HG02798 (cell line): ENCODE measurements at regions not wholly inside any gene's neighbourhood (a gene's known extent, or its start where the extent isn't known, plus 50 kb on each side); places are given as distances from the start of the nearest gene placed in this dataset.

Experiments
- ATAC-seq: cut with Tn5 transposase; IDR thresholded peaks from one replicate; pipeline ENCODE4 v1.9.1; 2021; ENCODE audit warnings: mild to moderate bottlenecking; ENCODE audit not compliant: unreplicated experiment, poor library complexity

- no peak for ATAC-seq
These were observed 181.0 kb upstream of the KCNIP4 start for GRCh38 chr4:22129454-22130029.

GRCh38 chr4:22122062-22122461 is 173.5 kb upstream of the KCNIP4 start:
- no peak for ATAC-seq

DNA sequence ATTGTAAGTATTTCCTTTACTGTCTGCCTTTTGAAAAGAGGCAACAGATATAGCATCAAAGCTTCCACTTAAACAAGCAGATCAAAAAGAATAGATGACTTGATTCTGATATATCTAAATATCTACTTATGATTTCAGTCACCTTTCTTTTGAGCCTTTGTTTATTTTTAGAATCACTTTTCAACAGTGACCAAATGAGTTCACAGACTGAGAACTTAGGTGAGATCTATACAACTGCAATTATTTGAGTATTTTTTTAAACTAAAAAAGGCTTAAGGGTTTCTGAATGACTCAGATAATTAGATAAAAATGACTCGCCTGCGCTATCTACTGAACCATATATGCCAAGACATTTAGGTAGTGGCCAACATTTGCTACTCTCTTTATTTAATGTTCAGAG is 166.7 kb upstream of the KCNIP4 start:
- no peak for ATAC-seq

GRCh38 chr4:22103768-22104167 is 155.2 kb upstream of the KCNIP4 start:
- no peak for ATAC-seq

GRCh38 chr4:22099896-22100295 is 151.3 kb upstream of the KCNIP4 start:
- no peak for ATAC-seq

DNA sequence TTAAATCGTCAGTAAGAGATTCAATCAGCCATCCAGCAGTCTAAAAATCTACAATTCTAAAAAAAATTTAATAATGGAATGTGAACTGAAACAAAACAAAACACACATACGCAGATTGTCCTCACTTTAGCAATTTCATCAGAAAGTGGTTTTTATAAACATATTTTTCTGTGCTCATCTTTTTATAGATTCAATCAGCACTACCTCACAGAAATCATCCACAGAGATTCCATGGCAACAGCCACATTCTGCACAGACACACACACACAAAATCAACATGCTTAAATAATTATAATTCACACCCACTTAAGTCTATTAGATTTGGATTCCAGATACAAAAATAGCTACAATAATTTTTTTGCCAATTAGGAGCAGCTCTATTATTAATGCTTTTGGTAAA is 149.0 kb upstream of the KCNIP4 start:
- no peak for ATAC-seq

DNA sequence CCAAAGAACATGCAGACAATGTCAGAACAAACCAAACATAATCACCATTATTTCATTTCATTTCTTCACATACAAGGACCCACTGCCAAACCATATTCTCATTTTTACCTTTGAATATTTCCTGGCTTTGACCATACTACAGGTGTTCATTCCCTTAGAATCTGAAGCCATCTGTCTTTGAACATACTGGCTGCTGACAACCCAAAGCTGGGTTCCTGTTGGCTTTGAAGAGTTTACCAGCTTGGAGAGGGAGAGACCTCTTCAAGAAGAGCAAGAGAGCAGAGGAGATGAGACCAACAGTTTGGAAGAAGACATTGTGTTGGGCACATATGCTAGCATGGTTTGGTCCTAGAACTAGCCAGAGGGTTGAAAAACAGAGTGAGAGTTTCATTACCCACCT is 145.6 kb upstream of the KCNIP4 start:
- ATAC-seq, result no peak

DNA sequence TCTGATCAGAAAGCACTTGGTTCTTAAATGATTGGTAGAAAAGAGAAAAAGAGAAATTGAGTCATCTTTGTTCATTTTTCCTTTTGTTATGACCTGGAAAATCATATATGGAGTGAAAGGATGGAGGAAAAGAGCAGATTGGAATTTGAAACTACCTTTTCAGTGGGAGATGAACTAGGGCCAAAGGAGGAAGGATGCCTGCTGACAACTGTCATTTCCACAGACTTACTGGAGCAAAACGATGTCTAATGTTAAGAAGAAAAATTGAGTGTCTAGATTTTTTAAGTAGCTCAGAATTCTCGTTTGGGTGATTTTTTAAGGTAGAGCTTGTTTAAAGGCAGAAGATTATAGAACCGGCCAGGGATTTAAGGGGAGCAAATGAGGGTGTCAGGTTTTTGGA is 144.6 kb upstream of the KCNIP4 start:
- no peak for ATAC-seq

DNA sequence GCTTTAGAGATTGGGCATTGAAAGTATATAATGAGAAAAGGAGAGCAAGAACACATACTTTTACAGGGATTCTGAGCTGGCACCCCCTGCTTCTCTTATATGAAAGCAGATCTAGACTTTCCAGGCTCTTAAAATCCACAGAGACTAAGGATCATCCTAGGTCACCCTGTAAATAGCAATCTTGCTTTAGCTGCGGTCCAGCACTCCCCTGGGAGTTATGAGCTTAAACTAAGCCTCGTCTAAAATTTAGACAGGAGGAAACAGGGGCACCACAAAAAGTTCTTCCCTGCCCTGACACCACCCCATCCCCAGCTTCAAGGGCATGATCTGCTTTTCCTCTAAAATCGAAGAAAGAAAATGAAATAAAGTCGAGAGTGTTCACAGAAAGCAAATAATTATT is 143.3 kb upstream of the KCNIP4 start:
- no peak for ATAC-seq

- ATAC-seq, result no peak
These were observed 142.8 kb upstream of the KCNIP4 start for GRCh38 chr4:22091352-22091717.

- no peak for ATAC-seq
These were observed 142.2 kb upstream of the KCNIP4 start for GRCh38 chr4:22090661-22091351.

- no peak for ATAC-seq
These were observed 129.0 kb upstream of the KCNIP4 start for GRCh38 chr4:22077571-22077970.

DNA sequence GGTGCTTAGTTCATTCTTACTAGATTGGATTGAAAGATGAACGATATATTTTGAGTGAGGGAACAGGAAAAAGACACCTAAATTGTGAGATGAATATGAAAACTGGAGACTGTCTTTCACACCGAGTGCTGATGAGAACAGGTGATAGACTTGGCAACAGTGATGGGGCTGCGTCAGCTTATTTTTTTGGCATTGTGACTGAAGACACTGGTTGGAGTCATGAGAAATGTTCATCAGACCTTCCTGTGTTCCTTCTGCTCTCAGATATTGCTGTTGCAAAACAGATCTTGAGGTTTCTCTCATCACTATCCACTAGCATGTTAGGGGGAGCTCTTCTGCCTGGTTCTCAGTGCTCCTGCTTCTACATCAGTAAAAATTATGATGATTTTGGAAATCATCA is 124.2 kb upstream of the KCNIP4 start:
- ATAC-seq, result no peak

GRCh38 chr4:22072240-22072639 is 123.7 kb upstream of the KCNIP4 start:
- ATAC-seq, result no peak

- peak; percentile 75 for ATAC-seq
These were observed 123.2 kb upstream of the KCNIP4 start for GRCh38 chr4:22071749-22072148.

GRCh38 chr4:22070256-22070655 is 121.7 kb upstream of the KCNIP4 start:
- ATAC-seq, result no peak

DNA sequence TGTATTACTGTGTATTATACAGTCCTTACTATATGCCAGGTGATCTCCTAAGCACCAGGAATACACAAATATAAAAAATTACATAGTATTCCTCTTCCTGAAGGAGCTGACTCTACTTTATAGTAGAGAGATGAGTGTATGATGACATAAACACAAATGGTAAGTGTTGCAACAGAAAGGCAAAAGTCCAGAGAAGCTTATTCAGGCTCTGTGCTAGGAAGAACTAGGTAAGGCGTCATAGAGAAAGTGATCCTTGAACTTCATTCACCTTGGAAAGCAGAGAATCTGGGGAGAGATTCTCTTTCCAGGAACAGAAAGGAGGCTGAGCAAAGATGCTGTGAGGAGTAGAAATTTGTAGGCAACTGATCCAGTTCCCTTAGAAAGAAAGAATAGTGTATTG is 115.0 kb upstream of the KCNIP4 start:
- ATAC-seq, result no peak

GRCh38 chr4:22062676-22063075 is 114.1 kb upstream of the KCNIP4 start:
- no peak for ATAC-seq

DNA sequence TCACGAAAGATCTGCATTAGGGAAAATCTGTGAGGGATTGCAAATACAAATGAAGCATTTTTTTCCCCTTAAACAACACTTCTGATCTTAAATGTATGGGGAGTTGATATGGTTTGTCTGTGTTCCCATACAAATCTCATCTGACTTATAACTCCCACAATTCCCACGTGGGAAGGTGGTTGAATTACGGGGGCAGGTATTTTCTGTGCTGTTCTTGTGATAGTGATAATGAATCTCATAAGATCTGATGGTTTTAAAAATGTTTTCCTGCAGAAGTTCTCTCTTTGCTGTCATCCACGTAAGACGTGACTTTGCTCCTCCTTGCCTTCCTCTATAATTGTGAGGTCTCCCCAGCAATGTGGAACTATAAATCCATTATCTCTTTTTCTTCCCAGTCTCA is 107.4 kb upstream of the KCNIP4 start:
- no peak for ATAC-seq

GRCh38 chr4:22052076-22052475 is 103.5 kb upstream of the KCNIP4 start:
- ATAC-seq, result no peak

- ATAC-seq, result no peak
These were observed 99.8 kb upstream of the KCNIP4 start for GRCh38 chr4:22048323-22048722.

GRCh38 chr4:22047793-22048192 is 99.2 kb upstream of the KCNIP4 start:
- no peak for ATAC-seq
